ENCODE measurements at regions not wholly inside any gene's neighbourhood (a gene's known extent, or its start where the extent isn't known, plus 50 kb on each side); places are given as distances from the start of the nearest gene placed in this dataset.

DNA sequence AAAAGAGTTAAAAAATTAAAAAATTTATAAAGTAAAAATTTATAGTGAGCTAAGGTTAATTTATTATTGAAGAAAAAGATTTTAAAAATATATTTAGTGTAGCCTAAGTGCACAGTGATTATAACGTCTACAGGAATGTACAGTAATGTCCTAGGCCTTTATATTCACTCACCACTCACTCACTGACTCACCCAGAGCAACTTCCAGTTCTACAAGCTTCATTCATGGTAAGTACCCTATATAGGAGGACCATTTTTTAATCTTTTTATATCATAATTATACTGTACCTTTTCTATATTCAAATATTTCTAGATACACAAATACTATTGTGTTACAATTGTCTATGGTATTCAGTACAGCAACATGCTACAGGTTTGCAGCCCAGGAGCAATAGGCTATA, 1623.2 kb downstream of the RPA4 start:
- DNase-seq (ENCODE audit: low read depth in 4 of 4, low spot score in 3 of 4): no peak

DNA sequence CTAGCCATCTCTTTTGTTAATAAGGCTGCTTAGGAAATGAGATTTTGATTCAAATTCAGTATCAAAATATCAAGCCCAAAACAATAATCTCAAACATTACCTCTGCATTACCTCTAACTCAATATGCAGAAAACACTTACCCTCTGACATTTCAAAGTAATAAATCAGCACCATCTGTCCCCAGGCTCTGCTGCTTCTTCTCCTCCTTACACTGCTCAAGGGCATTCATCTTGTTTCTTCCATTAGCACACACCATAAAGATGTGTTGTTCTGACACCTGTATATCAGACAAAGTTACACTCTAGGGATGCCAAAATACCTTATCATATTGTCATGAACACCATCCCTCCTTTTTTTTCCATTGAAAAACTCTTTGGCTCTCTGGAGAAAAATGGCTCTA, 1630.3 kb downstream of the RPA4 start:
- no peak for DNase-seq (ENCODE audit: low read depth in 4 of 4, low spot score in 3 of 4)

DNA sequence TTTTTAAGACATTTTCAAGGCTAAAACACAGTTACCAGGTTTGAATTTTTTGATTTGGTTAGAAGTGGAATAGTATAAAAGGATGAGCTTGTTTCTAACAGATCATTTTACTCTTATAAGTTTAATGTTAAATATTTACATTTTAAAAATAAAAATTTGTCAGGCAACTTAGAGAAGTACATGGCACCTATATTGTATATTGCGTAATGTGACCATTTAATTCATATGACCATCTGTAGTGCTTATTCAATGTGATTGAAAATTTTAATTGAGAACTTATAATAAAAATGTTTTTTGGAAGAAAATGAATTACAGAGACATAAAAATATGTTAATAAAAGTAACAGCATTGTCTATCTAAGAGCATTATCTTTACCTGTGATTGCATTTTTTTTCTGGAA, 1632.4 kb downstream of the RPA4 start:
- DNase-seq (ENCODE audit: low read depth in 4 of 4, low spot score in 3 of 4): no peak

DNA sequence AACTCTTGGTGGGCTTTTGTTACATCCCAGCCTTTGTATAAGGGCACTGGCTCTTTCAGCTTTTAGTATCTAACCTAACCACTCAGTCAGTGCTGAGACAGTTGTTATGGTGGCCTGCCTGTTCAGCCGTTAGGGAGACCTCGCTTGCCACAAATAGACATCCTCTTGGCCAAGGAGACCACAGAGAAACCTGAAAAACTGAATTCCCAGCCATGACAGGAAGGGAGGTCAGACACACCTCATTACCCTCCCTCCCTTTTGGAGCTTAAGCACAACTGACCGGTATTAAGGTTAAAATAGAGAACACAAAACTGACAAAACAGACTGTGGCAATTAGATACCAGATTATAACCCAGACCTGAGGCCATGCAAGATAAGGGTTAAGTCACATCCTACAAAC, 1639.3 kb downstream of the RPA4 start:
- no peak for DNase-seq (ENCODE audit: low read depth in 4 of 4, low spot score in 3 of 4)

DNA sequence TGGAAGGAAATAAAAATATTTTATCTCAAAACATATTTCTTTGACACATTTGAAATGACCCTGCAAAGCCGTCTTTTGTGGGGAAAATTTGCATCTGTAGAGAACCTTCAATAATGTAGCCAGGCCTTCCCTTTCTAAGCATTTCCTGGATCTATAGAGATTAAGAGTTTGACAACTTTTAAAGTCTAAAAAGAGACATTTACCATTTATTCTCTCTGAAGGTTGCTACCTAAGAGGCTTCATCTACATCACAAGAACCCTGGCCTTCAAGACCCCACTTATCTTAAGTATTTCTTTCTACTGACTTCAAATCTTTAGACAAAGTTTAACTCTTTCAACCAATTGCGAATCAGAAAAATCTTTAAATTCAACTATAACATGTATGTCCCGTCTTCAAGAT, 1639.8 kb downstream of the RPA4 start:
- DNase-seq (ENCODE audit: low read depth in 4 of 4, low spot score in 3 of 4): no peak

DNA sequence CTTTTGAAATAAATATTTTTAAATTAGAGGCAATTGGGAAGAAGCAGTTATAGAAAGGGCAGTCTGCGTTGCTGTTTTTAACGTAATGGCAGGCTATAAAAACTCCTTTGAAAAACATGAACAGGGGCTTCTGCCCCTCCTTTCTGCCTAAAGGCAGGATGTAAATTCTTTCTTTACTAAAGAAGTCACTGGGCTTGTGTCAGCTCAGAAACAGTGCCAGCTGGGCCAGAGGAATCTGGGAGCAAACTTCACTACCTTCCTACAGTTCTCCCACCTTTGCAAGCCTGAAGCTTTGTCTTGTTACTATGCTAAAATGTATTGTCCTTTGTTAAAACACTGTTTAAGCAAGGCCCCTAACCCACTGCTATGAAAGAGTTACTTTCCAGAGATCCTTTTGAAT, 1664.8 kb downstream of the RPA4 start:
- DNase-seq (ENCODE audit: low read depth in 4 of 4, low spot score in 3 of 4): no peak

DNA sequence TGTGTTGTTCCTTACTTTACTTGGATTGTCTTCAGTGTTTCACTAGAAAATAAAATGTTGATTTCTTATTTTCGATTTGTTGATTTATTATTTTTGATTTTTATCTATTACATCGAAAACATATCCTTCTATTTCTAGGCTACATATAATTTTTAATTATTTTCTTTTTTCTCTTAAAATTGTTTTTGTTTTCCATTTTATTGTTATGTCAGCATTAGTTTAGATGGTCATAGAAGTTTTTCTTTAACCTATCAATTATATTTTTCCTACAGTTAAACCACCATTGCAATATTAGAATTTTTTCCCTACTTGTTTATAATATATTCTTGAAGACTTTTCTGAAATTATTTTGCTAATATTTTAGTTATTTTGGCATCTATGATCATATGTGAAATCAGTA, 1685.1 kb downstream of the RPA4 start:
- no peak for DNase-seq (ENCODE audit: low read depth in 4 of 4, low spot score in 3 of 4)

DNA sequence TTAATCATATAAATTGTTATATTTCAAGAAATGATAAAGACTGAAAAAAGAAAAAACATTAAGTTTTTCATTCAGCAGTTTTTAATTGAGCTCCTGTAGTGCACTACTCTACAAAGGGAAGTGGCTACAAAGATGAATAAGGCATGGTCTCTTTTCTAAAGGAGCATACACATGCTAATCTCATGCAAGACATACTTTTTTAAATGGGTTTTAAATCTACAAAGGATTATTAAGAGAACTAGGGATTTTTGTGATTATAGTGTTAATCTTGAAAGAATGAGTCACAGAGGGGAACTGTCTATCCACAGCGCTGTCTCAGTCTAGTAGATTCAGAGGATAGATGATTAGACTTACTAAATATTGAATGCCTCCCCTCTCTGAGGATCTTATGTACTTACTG, 1722.2 kb downstream of the RPA4 start:
- no peak for DNase-seq (ENCODE audit: low read depth in 4 of 4, low spot score in 3 of 4)

DNA sequence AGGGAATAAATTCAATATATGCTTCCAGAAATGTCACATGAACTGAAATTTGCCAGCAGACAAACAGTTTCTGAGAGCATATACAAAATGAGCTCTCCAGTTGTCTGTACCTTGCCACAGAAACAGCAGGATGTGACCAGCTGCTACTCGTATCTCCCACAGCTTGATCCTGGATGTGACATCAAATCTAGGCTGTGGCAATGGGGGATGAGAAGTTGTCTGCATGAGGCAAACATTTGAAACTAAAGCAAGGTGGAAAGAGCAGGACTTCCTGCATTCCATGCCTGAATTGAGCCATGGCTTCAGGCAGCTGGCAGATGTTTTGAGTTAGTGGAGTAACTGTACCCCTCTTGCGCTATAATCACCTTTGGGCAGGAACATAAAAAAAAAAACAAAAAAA, 1724.0 kb downstream of the RPA4 start:
- DNase-seq (ENCODE audit: low read depth in 4 of 4, low spot score in 3 of 4): no peak

DNA sequence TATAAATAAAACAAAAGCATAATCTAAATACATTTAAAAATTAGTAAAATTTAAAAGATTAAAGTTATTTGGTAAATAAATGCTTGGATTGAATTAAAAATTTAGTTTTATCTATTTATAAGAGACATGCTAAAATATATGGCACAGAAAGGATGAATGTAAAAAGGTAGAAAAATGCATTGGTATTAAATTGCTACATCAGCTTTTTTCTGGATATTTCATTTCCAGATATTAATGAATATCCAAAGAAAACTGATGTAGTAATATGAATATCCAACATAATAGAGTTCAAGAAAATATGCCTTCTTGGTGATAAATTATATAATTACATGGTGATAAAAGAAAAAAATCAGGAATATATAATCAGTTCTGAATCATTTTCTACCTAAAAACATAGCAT, 1743.9 kb downstream of the RPA4 start:
- DNase-seq (ENCODE audit: low read depth in 4 of 4, low spot score in 3 of 4): no peak

DNA sequence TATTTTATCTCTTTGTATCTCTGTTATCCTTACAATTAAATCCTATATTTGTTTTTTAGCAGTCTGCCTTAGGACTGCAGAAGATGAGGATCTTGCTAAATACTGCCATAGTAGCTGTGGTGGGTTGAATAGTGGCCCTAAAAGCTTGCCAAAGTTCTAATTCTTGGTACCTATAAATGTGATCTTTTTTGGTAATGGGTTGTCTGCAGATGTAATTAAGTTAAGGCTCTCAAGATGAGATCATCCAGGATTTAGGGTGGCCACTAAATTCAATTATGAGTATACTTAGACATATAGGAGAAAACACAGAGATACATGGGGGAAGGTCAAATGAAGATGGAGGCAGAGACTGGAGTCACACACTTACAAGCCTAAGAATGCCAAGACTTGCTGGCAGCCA, 1753.7 kb downstream of the RPA4 start:
- DNase-seq (ENCODE audit: low read depth in 4 of 4, low spot score in 3 of 4): no peak

DNA sequence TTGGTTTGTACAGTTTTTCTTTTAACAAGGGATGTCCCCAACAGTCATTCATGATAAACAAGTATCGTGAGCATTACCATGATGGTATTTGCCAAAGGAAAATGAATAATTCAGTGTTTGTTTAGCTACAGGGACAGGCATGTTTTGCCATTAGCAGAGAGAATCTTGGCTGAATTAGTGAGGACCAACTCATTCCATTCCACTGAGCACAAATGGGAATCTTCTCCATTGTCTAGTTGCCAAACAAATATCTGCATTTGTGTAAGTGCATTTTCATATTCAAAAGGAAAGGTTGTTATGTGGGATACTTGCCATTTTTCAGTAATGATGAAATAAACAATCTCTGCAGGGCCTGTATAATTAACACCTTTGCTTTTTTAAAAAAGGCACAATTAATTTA, 1762.6 kb downstream of the RPA4 start:
- no peak for DNase-seq (ENCODE audit: low read depth in 4 of 4, low spot score in 3 of 4)

DNA sequence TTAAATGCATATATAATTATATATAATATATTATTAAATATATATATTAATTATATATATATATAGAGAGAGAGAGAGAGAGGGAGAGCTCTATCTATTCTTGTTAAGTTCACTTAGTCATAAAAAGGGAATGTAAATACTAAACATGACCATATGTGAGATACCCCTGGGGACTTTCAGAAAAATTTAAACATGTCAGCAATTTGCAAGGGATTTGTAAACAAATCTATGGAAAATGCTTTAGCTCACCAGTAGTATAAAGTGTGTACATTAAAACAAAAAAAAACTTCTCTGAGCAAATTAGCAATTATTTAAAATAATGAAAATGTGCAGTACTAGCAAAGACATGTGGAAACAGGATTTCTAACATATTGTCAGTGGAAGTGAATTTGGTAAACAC, 1755.5 kb downstream of the PCDH19 start:
- DNase-seq (ENCODE audit: low read depth in 4 of 4, low spot score in 3 of 4): no peak

Measured in right renal pelvis (tissue), 4 donors.